CD4-positive, alpha-beta T cell (primary cell): ENCODE measurements at regions not wholly inside any gene's neighbourhood (a gene's known extent, or its start where the extent isn't known, plus 50 kb on each side); places are given as distances from the start of the nearest gene placed in this dataset.

ENCODE experiments used
- ATAC-seq: fragments of 200-7000 bp; cut with Tn5 transposase; one replicate; pipeline ENCODE4 v1.10.0; 2022; ENCODE audit warnings: mild to moderate bottlenecking; ENCODE audit not compliant: poor library complexity
- CTCF ChIA-PET: fragments of 350-600 bp; sonication (Branson Sonifier 250); formaldehyde crosslinking; loops from one replicate; lab custom pipeline; 2021; ENCODE audit warnings: antibody characterized with exemption, inconsistent platforms; lab: Charles Lee
- POLR2A ChIA-PET: fragments of 350-600 bp; sonication (Branson Sonifier 250); formaldehyde crosslinking; loops from one replicate; lab custom pipeline; 2021; ENCODE audit warnings: antibody characterized with exemption, inconsistent platforms; lab: Charles Lee
- DNase-seq, 14 experiments: peaks; one replicate each; pipeline ENCODE4 v3.0.0-alpha.2; 2013 to 2020; ENCODE audit warnings: mixed read lengths in 2 of 14
- H3K27ac ChIP-seq, 2 donors: one replicate each; pipeline versions ENCODE4 v1.5.1 to v1.7.0; 2013; ENCODE audit warnings: low read length in 2 of 2, low read depth in 1 of 2, mild to moderate bottlenecking in 1 of 2
- H3K27me3 ChIP-seq, 2 experiments: 1 replicate in 1 of 2; 2 replicates in 1 of 2; pipeline versions ENCODE4 v1.6.1 to v1.7.0; 2013; ENCODE audit warnings: low read length in 2 of 2, control low read depth in 1 of 2, mild to moderate bottlenecking in 1 of 2, moderate library complexity in 1 of 2; ENCODE audit not compliant: insufficient read depth in 2 of 2, control insufficient read depth in 1 of 2
- H3K36me3 ChIP-seq: one replicate; pipeline ENCODE4 v1.6.1; 2013; ENCODE audit warnings: low read length, control low read depth; ENCODE audit not compliant: insufficient read depth
- H3K4me1 ChIP-seq: one replicate; pipeline ENCODE4 v1.6.1; 2013; ENCODE audit warnings: low read length, control low read depth; ENCODE audit not compliant: insufficient read depth
- H3K4me3 ChIP-seq: one replicate; pipeline ENCODE4 v1.5.1; 2013; ENCODE audit warnings: mild to moderate bottlenecking, low read length, moderate library complexity
- H3K9me3 ChIP-seq, 2 experiments: 1 replicate in 1 of 2; 2 replicates in 1 of 2; pipeline versions ENCODE4 v1.6.1 to v1.7.0; 2013; ENCODE audit warnings: low read length in 2 of 2, mild to moderate bottlenecking in 2 of 2, control low read depth in 1 of 2, moderate library complexity in 1 of 2; ENCODE audit not compliant: control insufficient read depth in 1 of 2, insufficient read depth in 1 of 2
- H3K27ac Mint-ChIP-seq: one replicate; pipeline ENCODE4 v1.8.0; 2020; ENCODE audit warnings: mixed read lengths
- H3K27me3 Mint-ChIP-seq: one replicate; pipeline ENCODE4 v1.8.0; 2021; ENCODE audit warnings: mixed read lengths
- H3K36me3 Mint-ChIP-seq: one replicate; pipeline ENCODE4 v1.8.0; 2021; ENCODE audit warnings: low read depth, mixed read lengths
- H3K4me1 Mint-ChIP-seq: one replicate; pipeline ENCODE4 v1.8.0; 2021; ENCODE audit warnings: low read depth, mixed read lengths
- H3K4me3 Mint-ChIP-seq: one replicate; pipeline ENCODE4 v1.8.0; 2020; ENCODE audit warnings: mild to moderate bottlenecking, mixed read lengths
- H3K9me3 Mint-ChIP-seq: one replicate; pipeline ENCODE4 v1.8.0; 2020; ENCODE audit warnings: mixed read lengths
- intact Hi-C, 2 experiments: fragments of 100-400 bp; cut with DNase I in 1 of 2; cut with micrococcal nuclease in 1 of 2; formaldehyde crosslinking; loops; one replicate each; pipeline versions ENCODE4 v1.15.1 to v1.9.0; 2023 to 2025; cut with DNase I, micrococcal nuclease
- TF ChIP-seq, protein P1 (sequence below): fragments of 200-600 bp; IDR thresholded peaks from one replicate; pipeline ENCODE4 v1.8.0; 2022; ENCODE audit warnings: antibody characterized with exemption, mild to moderate bottlenecking

DNA sequence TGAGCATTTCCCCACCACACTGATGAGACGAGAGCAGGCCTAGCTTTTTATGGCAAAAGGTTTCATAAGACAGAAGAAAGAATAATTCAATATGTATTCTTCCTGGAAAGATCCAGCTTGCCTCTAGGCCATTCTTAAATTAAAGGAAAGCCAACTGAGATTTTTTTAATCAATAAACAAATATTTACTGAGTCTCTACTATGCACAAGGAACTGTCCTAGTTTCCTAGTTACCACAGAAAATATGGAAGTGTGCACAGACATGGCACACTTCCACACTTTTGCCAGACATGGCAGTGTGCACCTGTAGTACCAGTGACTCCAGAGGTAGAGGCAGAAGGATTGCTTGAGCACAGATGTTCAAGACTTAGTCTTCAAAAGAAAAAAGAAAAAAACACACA, 281.0 kb downstream of the CETN3 start:
- Mint-ChIP-seq H3K27me3 (no peaks in the 10 kb centered on the region), H3K9me3 (no peaks in the 10 kb centered on the region)
- CTCF ChIA-PET = no interaction called here

DNA sequence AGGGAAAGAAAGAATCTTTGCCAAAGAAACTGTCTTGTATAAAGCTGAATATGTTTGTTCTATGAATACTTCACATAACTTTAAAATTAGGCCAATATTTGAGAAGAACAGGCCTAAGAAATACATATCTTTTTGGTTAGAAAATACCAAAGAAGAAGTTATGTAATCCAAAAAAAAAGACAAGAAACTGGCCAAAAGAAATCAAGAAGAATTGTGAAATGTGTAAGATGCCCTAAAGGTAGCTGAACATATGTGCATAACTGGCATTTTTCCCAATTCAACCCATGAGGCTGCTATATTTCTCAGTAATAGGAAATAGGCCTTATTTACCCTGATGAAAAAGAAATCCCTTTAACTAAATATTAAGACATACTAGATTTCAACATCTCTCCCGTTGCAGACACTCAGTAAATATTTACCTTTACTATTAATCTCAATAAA, 290.0 kb downstream of the CETN3 start:
- DNase-seq (no peak), ATAC-seq (no peak)
- Histone ChIP-seq H3K4me3 (no peak overlapping the region), H3K27ac (no peak overlapping the region), H3K36me3 (no peaks in the 10 kb centered on the region), H3K9me3 (no peaks in the 10 kb centered on the region), H3K4me1 (no peaks in the 10 kb centered on the region), H3K27me3 (no peaks in the 10 kb centered on the region)
- Mint-ChIP-seq H3K4me3 (no peak overlapping the region), H3K36me3 (no peaks in the 10 kb centered on the region), H3K9me3 (no peaks in the 10 kb centered on the region), H3K4me1 (no peaks in the 10 kb centered on the region), H3K27ac (no peak overlapping the region), H3K27me3 (no peaks in the 10 kb centered on the region)
- POLR2A ChIA-PET = no interaction called here
- TF ChIP-seq, protein P1, sequence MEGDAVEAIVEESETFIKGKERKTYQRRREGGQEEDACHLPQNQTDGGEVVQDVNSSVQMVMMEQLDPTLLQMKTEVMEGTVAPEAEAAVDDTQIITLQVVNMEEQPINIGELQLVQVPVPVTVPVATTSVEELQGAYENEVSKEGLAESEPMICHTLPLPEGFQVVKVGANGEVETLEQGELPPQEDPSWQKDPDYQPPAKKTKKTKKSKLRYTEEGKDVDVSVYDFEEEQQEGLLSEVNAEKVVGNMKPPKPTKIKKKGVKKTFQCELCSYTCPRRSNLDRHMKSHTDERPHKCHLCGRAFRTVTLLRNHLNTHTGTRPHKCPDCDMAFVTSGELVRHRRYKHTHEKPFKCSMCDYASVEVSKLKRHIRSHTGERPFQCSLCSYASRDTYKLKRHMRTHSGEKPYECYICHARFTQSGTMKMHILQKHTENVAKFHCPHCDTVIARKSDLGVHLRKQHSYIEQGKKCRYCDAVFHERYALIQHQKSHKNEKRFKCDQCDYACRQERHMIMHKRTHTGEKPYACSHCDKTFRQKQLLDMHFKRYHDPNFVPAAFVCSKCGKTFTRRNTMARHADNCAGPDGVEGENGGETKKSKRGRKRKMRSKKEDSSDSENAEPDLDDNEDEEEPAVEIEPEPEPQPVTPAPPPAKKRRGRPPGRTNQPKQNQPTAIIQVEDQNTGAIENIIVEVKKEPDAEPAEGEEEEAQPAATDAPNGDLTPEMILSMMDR = no peak
- CTCF ChIA-PET = no interaction called here
- intact Hi-C loops = no loop called here

More for the DNA sequence above, 281.0 kb downstream of the CETN3 start:
- H3K27ac Mint-ChIP-seq = no peak overlapping the region
- no peak overlapping the region for H3K27ac ChIP-seq
- TF ChIP-seq, protein P1 = no peak
- H3K9me3 ChIP-seq = no peaks in the 10 kb centered on the region
- no peaks in the 10 kb centered on the region for H3K36me3 Mint-ChIP-seq
- DNase-seq (no peak), ATAC-seq (no peak)
- no peaks in the 10 kb centered on the region for H3K36me3 ChIP-seq
- H3K4me1 Mint-ChIP-seq = no peaks in the 10 kb centered on the region
- no peak overlapping the region for H3K4me3 Mint-ChIP-seq
- H3K4me1 ChIP-seq = no peaks in the 10 kb centered on the region
- intact Hi-C loops = no loop called here
- POLR2A ChIA-PET = no interaction called here
- no peaks in the 10 kb centered on the region for H3K27me3 ChIP-seq
- H3K4me3 ChIP-seq = no peak overlapping the region

DNA sequence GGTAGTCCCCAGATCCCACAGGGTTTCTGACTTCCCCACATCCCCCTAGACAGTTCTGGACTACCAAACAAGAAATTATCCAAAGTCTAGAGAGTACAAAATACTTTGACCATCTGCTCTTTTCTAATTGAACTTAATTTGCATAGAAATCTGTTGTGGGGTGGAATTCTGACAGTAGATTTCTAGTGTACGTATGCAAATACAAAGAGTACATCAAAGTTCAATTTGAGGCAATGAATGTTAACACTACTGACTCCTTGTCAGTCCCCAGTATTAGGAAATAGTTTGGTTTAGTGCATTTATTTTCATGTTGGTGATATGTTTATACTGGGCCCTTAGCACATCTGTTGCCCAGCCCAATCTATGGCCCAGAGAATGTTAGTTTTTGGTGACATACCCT, 292.6 kb downstream of the CETN3 start:
- Mint-ChIP-seq H3K4me3 (no peak overlapping the region), H3K9me3 (no peaks in the 10 kb centered on the region), H3K27ac (no peak overlapping the region), H3K27me3 (no peaks in the 10 kb centered on the region), H3K4me1 (no peaks in the 10 kb centered on the region), H3K36me3 (no peaks in the 10 kb centered on the region)
- no peaks in the 10 kb centered on the region for H3K27me3 ChIP-seq
- H3K4me1 ChIP-seq = no peaks in the 10 kb centered on the region
- ChIA-PET POLR2A (no interaction called here), CTCF (no interaction called here)
- H3K27ac ChIP-seq = no peak overlapping the region
- DNase-seq (no peak), ATAC-seq (no peak)
- no peaks in the 10 kb centered on the region for H3K36me3 ChIP-seq
- no peaks in the 10 kb centered on the region for H3K9me3 ChIP-seq
- TF ChIP-seq, protein P1 = no peak
- no peak overlapping the region for H3K4me3 ChIP-seq
- intact Hi-C loops = no loop called here
